Jurkat, Clone E6-1 (cell line): ENCODE measurements at regions not wholly inside any gene's neighbourhood (a gene's known extent, or its start where the extent isn't known, plus 50 kb on each side); places are given as distances from the start of the nearest gene placed in this dataset.
"Not testable (repeated sequence)": the region's sequence is repeated elsewhere in the genome, so short reads cannot be mapped to it uniquely, and the experiment has no call there.

Experiments used
- DNase-seq: peaks from one replicate; pipeline ENCODE4 v3.0.0-alpha.2; 2011; ENCODE audit warnings: low read depth, low spot score
- H3K4me3 ChIP-seq: 2 replicates; pipeline ENCODE4 v1.5.1; 2011; ENCODE audit warnings: mild to moderate bottlenecking, low read length, control low read depth, moderate library complexity

DNA sequence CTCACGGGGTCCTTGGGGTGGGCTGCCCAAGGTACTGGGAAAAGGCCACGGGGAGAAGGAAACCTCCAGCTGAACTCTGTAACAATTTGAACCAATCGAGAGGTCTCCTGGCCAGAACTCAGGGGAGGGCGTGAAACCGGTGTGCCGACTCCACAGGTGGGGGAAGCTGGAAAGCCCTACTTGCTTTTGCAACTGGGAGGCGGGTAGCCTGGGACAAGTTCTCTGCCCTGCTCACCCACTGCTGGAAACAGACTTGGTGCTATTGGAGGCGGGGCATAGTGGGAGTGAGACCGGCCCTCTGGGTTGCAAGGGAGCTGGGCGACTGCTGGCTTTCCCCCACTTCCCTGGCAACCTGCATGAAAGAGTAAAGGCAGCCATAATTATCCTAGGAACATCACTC lies 73.2 kb upstream of the SLIT3 start:
- H3K4me3 ChIP-seq, result no peak overlapping the region
- no peak for DNase-seq

DNA sequence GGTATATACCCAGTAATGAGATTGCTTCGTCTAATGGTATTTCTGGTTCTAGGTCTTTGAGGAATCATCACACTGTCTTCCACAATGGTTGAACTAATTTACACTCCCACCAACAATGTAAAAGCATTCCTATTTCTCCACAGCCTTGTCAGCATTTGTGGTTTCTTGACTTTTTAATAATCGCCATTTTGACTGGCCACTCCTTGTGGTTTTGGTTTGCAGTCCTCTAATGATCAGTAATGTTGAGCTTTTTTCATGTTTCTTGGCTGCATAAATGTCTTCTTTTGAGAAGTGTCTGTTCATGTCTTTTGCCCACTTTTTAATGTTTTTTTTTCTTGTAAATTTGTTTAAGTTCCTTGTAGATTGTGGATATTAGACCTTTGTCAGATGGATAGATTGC lies 70.9 kb upstream of the SLIT3 start:
- not testable (repeated sequence) for H3K4me3 ChIP-seq, DNase-seq

- DNase-seq, result no peak
- no peak overlapping the region for H3K4me3 ChIP-seq
These were observed 68.2 kb upstream of the SLIT3 start for GRCh38 chr5:169369130-169369529.

- no peak for DNase-seq
- H3K4me3 ChIP-seq, result no peak overlapping the region
These were observed 66.9 kb upstream of the SLIT3 start for GRCh38 chr5:169367861-169368260.

GRCh38 chr5:169357291-169357690 lies 56.4 kb upstream of the SLIT3 start:
- no peak for DNase-seq

GRCh38 chr5:169356811-169357210 lies 55.9 kb upstream of the SLIT3 start:
- no peak for DNase-seq
- H3K4me3 ChIP-seq, result no peak overlapping the region

More at GRCh38 chr5:169357291-169357690, 56.4 kb upstream of the SLIT3 start:
- no peak overlapping the region for H3K4me3 ChIP-seq

GRCh38 chr5:169356181-169356580 lies 55.2 kb upstream of the SLIT3 start:
- DNase-seq, result no peak
- no peak overlapping the region for H3K4me3 ChIP-seq

- no peak for DNase-seq
- no peak overlapping the region for H3K4me3 ChIP-seq
These were observed 54.0 kb upstream of the SLIT3 start for GRCh38 chr5:169354921-169355320.

- no peak overlapping the region for H3K4me3 ChIP-seq
- DNase-seq, result no peak
These were observed 53.3 kb upstream of the SLIT3 start for GRCh38 chr5:169354263-169354662.

DNA sequence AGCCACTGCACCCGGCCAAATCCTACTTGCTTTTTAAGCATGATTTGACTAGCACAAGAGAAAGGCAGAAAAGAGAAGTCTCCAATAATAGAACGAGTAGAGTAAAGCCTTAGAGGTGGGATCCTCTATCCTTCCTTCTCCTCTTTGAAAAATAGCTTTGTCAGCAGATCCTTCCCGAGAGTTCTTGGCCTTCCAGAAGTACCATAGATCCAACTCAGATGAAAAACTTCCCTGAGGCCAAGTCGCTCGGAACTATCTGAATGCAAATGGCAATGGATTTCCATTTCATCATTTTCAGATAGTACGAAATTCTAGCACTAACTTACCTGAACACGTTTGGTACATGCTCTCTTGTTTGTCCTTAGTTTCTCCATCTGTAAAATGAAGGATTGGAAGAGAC lies 52.0 kb upstream of the SLIT3 start:
- H3K4me3 ChIP-seq, result no peak overlapping the region
- no peak for DNase-seq

DNA sequence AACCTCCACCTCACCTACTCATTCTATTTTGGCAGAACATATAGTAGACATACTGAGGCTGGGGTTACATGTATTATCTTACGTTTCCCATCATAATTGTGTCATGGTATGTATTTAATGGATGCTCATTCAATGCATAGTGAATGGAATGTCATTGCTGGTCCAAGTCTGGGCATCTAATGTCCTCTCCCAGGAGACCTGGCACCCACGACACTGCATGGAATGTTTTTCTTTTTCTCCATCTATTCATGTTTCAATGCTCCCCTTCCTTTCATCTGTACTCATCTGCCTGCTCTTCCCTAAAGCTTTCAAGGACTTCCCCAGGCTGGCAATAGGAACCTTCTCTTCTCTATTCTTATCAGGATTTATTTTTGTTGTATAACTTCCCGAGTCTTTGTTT lies 50.8 kb upstream of the SLIT3 start:
- no peak overlapping the region for H3K4me3 ChIP-seq
- no peak for DNase-seq

DNA sequence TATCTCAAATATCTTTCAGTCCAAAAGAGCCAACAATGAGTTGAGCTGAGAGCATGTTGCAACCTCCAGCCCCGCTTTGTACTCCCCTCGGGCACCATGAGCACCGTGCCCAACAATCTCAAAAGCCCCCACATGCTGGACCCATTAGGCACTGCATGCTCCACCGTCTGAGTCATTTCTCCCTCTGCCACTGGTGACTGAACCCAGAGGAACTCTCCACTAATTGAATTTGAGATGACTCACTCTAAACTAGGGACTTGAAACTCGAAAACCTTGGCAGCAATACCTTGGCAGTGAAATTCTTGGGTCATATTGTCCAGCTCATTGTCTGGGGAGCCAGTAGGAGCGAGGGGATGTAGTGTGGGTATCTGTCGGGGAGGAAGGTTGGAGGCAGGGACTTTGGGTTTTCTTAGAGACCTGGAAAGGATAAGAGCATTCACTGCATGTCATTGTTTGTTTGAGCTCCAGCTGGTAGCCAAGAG lies 49.9 kb upstream of the SLIT3 start:
- H3K4me3 ChIP-seq, result no peak overlapping the region
- no peak for DNase-seq
